Heart left ventricle (tissue), 16 donors: ENCODE measurements at regions not wholly inside any gene's neighbourhood (a gene's known extent, or its start where the extent isn't known, plus 50 kb on each side); places are given as distances from the start of the nearest gene placed in this dataset.
A peak's percentile ranks its signal among the peaks of the same experiment; 100 is the strongest.

Source experiments
- ATAC-seq, 4 donors: fragments of 200-7000 bp; cut with Tn5 transposase; one replicate each; pipeline ENCODE4 v1.9.1; 2020 to 2022; ENCODE audit warnings: moderate library complexity in 4 of 4, mild to moderate bottlenecking in 3 of 4, moderate number of reproducible peaks in 1 of 4
- DNase-seq, 5 donors: peaks; one replicate each; pipeline ENCODE4 v3.0.0-alpha.2; 2020
- H3K27ac ChIP-seq, 12 donors: fragments of 200-600 bp; sonication (generic) in 4 of 12; one replicate each; pipeline versions ENCODE4 v1.5.0 to v1.8.0; 2016 to 2022; ENCODE audit warnings: mild to moderate bottlenecking in 2 of 12
- H3K27me3 ChIP-seq, 9 donors: fragments of 200-600 bp; sonication (generic) in 2 of 9; one replicate each; pipeline versions ENCODE4 v1.5.1 to v1.8.0; 2016 to 2022; ENCODE audit warnings: mild to moderate bottlenecking in 3 of 9
- H3K36me3 ChIP-seq, 9 donors: fragments of 200-600 bp; sonication (generic) in 2 of 9; one replicate each; pipeline versions ENCODE4 v1.5.0 to v1.8.0; 2018 to 2022; ENCODE audit warnings: mild to moderate bottlenecking in 2 of 9
- H3K4me1 ChIP-seq, 12 donors: fragments of 200-600 bp; sonication (generic) in 4 of 12; one replicate each; pipeline versions ENCODE4 v1.5.0 to v1.8.0; 2016 to 2022; ENCODE audit warnings: mild to moderate bottlenecking in 3 of 12
- H3K4me3 ChIP-seq, 12 donors: fragments of 200-600 bp; sonication (generic) in 4 of 12; one replicate each; pipeline versions ENCODE4 v1.5.0 to v1.8.0; 2017 to 2022; ENCODE audit warnings: mild to moderate bottlenecking in 9 of 12, moderate library complexity in 4 of 12
- H3K9me3 ChIP-seq, 12 donors: fragments of 200-600 bp; sonication (generic) in 4 of 12; one replicate each; pipeline versions ENCODE4 v1.5.0 to v1.8.0; 2016 to 2022; ENCODE audit warnings: mild to moderate bottlenecking in 1 of 12
- CTCF ChIP-seq, 12 donors: fragments of 200-600 bp; sonication (generic) in 4 of 12; IDR thresholded peaks; one replicate each; pipeline versions ENCODE4 v1.5.0 to v1.8.0; 2018 to 2022; ENCODE audit warnings: antibody characterized with exemption in 12 of 12, mild to moderate bottlenecking in 5 of 12
- POLR2A ChIP-seq, 2 donors: fragments of 450-650 bp; IDR thresholded peaks; one replicate each; pipeline ENCODE4 v1.6.1; 2017; ENCODE audit warnings: antibody characterized with exemption in 2 of 2, mild to moderate bottlenecking in 2 of 2, moderate library complexity in 2 of 2
- WGBS, 4 donors: extraction: QIAGEN DNeasy Blood & Tissue Kit in 2 of 4; methylation state at CpG; one replicate each; pipeline versions ENCODE4 v1.1.5 to v1.1.7; 2013 to 2018; 5-methylcytosine and 5-hydroxymethylcytosine counted together
- intact Hi-C, 10 donors: fragments of 100-400 bp; cut with DNase I; formaldehyde crosslinking; loops; one replicate each; pipeline versions ENCODE4 v1.11.1 to v1.14.2; 2022
- donor health status: ischemic (EF 13 %, LVEDD 7.1; RV severe dilation, severe dysfunction).
- donor health status: healthy with polysubstance abuse.
- donor health status: DM: no; HTN: yes; CAD: no.
- donor health status: DM: no; HTN: no; CAD: no.
- donor health status: ischemic (EF 25% LVEDD 6.9; RV normal size, moderate dysfunction).
- donor health status: ischemic (EF 25% LVEDD 5.7; RV mildly dilated, moderate dysfunction).
- donor health status: healthy.
- donor health status: DM: yes; HTN: yes; CAD: no.
- donor health status: ischemic (EF 35%, LVEDD 5.7; RV mildly dilated, moderate dysfunction).
- donor health status: nonischemic (EF 11% LVEDD 7.7; RV severe dilation, severe dysfunction).
- donor health status: DM: yes; HTN: yes; CAD: no.
- donor health status: PGD.
- donor health status: ischemic (EF 29% LVEDD 5.4; RV normal size, mild dysfunction).
- donor health status: nonischemic (EF 23%, LVEDD 6.1; RV moderate dilation, normal function).

GRCh38 chr10:8136736-8137135 is 82.2 kb downstream of the GATA3 start:
- intact Hi-C loops = no loop called here
- no peak for TF ChIP-seq POLR2A (IDR thresholded peaks at IDR 0.05)
- TF ChIP-seq CTCF (IDR thresholded peaks at IDR 0.05) = no peak
- Histone ChIP-seq H3K4me1 (no peaks in the 10 kb centered on the region), H3K27ac (peak overlapping the region in 1 of 12 donors; percentile 37), H3K27me3 (peaks cover 0 to 14% (median 0%) of the 10 kb centered on the region in 9 donors), H3K4me3 (peak overlapping the region in 1 of 12 donors; percentile 25), H3K9me3 (no peaks in the 10 kb centered on the region), H3K36me3 (no peaks in the 10 kb centered on the region)
- 78 to 86% (median 79%) methylated on average over 2 of the region's 2 CpGs for WGBS, 4 donors
- DNase-seq (no peak), ATAC-seq (no peak)

GRCh38 chr10:8137272-8137681 is 82.8 kb downstream of the GATA3 start:
- Histone ChIP-seq H3K27ac (peak overlapping the region in 1 of 12 donors; percentile 37), H3K4me1 (no peaks in the 10 kb centered on the region), H3K4me3 (peak overlapping the region in 1 of 12 donors; percentile 25), H3K27me3 (peaks cover 0 to 10% (median 0%) of the 10 kb centered on the region in 9 donors), H3K36me3 (no peaks in the 10 kb centered on the region), H3K9me3 (no peaks in the 10 kb centered on the region)
- TF ChIP-seq POLR2A (IDR thresholded peaks at IDR 0.05) (no peak), CTCF (IDR thresholded peaks at IDR 0.05) (no peak)
- no peak for ATAC-seq
- 84 to 94% (median 91%) methylated on average over 6 of the region's 6 CpGs for WGBS, 4 donors
- intact Hi-C loops = no loop called here
- DNase-seq = no peak

- ATAC-seq (no peak), DNase-seq (no peak)
- Histone ChIP-seq H3K4me3 (peak overlapping the region in 1 of 12 donors; percentile 25), H3K36me3 (no peaks in the 10 kb centered on the region), H3K4me1 (no peaks in the 10 kb centered on the region), H3K9me3 (no peaks in the 10 kb centered on the region), H3K27me3 (peaks cover 0 to 8% (median 0%) of the 10 kb centered on the region in 9 donors), H3K27ac (peak overlapping the region in 1 of 12 donors; percentile 37)
- intact Hi-C loops = no loop called here
- no peak for TF ChIP-seq POLR2A (IDR thresholded peaks at IDR 0.05)
- no peak for TF ChIP-seq CTCF (IDR thresholded peaks at IDR 0.05)
- WGBS, 4 donors = 77 to 85% (median 83%) methylated on average over 6 of the region's 6 CpGs
Measured at GRCh38 chr10:8137726-8138125, 83.2 kb downstream of the GATA3 start.

- TF ChIP-seq CTCF (IDR thresholded peaks at IDR 0.05) (no peak), POLR2A (IDR thresholded peaks at IDR 0.05) (no peak)
- H3K27me3 ChIP-seq = peaks cover 0 to 4% (median 0%) of the 10 kb centered on the region in 9 donors
- H3K36me3 ChIP-seq = no peaks in the 10 kb centered on the region
- no peak overlapping the region for H3K27ac ChIP-seq
- no peak overlapping the region for H3K4me3 ChIP-seq
- intact Hi-C loops = no loop called here
- no peaks in the 10 kb centered on the region for H3K4me1 ChIP-seq
- ATAC-seq (no peak), DNase-seq (no peak)
- 89 to 94% (median 93%) methylated on average over 3 of the region's 3 CpGs for WGBS, 4 donors
- no peaks in the 10 kb centered on the region for H3K9me3 ChIP-seq
Measured at GRCh38 chr10:8138471-8138870, 84.0 kb downstream of the GATA3 start.
